Uterus (tissue), 3 donors: ENCODE measurements at regions not wholly inside any gene's neighbourhood (a gene's known extent, or its start where the extent isn't known, plus 50 kb on each side); places are given as distances from the start of the nearest gene placed in this dataset.

Experiments used
- DNase-seq, 2 donors: peaks; one replicate each; pipeline ENCODE4 v3.0.0-alpha.2; 2019 to 2020
- H3K27ac ChIP-seq, 2 donors: fragments of 200-600 bp; sonication (generic); 1 replicate in 1 of 2; 2 replicates in 1 of 2; pipeline ENCODE4 v1.5.1; 2016 to 2018
- H3K27me3 ChIP-seq, 2 donors: fragments of 200-600 bp; sonication (generic); one replicate each; pipeline ENCODE4 v1.5.1; 2018 to 2019; ENCODE audit warnings: control low read depth in 1 of 2
- H3K36me3 ChIP-seq, 2 donors: fragments of 200-600 bp; sonication (generic); one replicate each; pipeline ENCODE4 v1.5.1; 2019; ENCODE audit warnings: control low read depth in 1 of 2
- H3K4me1 ChIP-seq, 2 donors: fragments of 200-600 bp; sonication (generic); one replicate each; pipeline ENCODE4 v1.5.1; 2018 to 2019; ENCODE audit warnings: control low read depth in 1 of 2
- H3K4me3 ChIP-seq, 2 donors: fragments of 200-600 bp; sonication (generic); 1 replicate in 1 of 2; 2 replicates in 1 of 2; pipeline ENCODE4 v1.5.1; 2018 to 2019; ENCODE audit warnings: mild to moderate bottlenecking in 1 of 2
- H3K9me3 ChIP-seq, 2 donors: fragments of 200-600 bp; sonication (generic); one replicate each; pipeline ENCODE4 v1.5.1; 2019; ENCODE audit warnings: control low read depth in 1 of 2
- CTCF ChIP-seq, 4 experiments: fragments of 200-600 bp in 2 of 4; fragments of 450-650 bp in 2 of 4; sonication (generic) in 2 of 4; IDR thresholded peaks; one replicate each; pipeline ENCODE4 v1.5.1; 2016 to 2019; ENCODE audit warnings: antibody characterized with exemption in 4 of 4, mild to moderate bottlenecking in 2 of 4, moderate library complexity in 1 of 4
- POLR2A ChIP-seq, 2 donors: fragments of 450-650 bp; IDR thresholded peaks; one replicate each; pipeline ENCODE4 v1.6.1; 2016; ENCODE audit warnings: antibody characterized with exemption in 2 of 2, mild to moderate bottlenecking in 1 of 2, moderate library complexity in 1 of 2
- intact Hi-C: fragments of 100-400 bp; cut with DNase I; formaldehyde crosslinking; loops from one replicate; pipeline ENCODE4 v1.15.1; 2023; ENCODE audit warnings: low total_unique reads
- donor health status: DM: yes; HTN: yes; CAD: no.

DNA sequence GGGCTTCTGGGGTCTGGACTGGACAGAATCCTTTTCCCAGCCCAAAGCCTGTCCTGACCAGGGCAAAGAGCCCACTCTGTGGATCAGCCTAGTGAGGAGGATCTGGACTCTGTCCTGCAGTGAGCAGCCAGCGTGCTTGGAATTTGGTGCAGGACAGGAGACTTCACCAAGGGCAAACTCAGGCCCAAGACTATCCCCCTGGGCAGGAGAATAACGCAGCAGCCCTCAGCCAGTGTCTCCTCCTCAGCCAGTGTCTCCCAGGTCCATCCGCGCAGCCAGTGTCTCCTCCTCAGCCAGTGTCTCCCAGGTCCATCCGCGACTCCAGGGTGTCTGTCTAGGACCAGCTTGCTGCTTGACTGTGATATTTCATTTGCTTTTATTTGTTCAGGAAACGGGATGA is 1334.0 kb downstream of the TBC1D22A start:
- H3K36me3 ChIP-seq, result no peaks in the 10 kb centered on the region
- H3K9me3 ChIP-seq, result no peaks in the 10 kb centered on the region
- H3K4me3 ChIP-seq, result no peak overlapping the region
- no peaks in the 10 kb centered on the region for H3K27me3 ChIP-seq
- no peak overlapping the region for H3K27ac ChIP-seq
- no peaks in the 10 kb centered on the region for H3K4me1 ChIP-seq
- intact Hi-C loops, result no loop called here
- TF ChIP-seq POLR2A (IDR thresholded peaks at IDR 0.05) (no peak), CTCF (IDR thresholded peaks at IDR 0.05) (no peak)
- DNase-seq, result peak; percentile 1 to 6

DNA sequence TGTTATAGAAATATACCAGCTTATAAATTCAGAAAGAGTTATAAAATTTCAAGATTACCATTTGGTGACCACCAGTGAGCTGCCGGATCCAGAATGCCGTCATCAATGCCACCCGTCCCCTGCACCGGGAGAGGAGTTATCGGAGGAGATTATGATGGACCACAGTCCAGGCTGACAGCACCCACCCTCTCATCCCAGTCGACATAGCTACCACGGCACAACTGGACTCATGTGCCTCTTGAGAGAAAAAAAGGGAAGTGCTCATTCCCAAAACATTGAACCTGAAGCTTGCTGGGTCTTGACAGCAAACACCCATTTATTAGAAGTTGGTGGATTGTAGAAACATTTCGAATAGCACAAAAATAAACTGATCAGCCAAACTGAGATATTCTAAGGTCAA is 1331.5 kb downstream of the TBC1D22A start:
- no peak overlapping the region for H3K27ac ChIP-seq
- peaks cover 0 to 8% of the 10 kb centered on the region in 2 donors for H3K4me1 ChIP-seq
- H3K36me3 ChIP-seq, result no peaks in the 10 kb centered on the region
- no peaks in the 10 kb centered on the region for H3K27me3 ChIP-seq
- no peaks in the 10 kb centered on the region for H3K9me3 ChIP-seq
- H3K4me3 ChIP-seq, result no peak overlapping the region
- DNase-seq, result peak in 1 of 2 donors; percentile 0
- no peak for TF ChIP-seq POLR2A (IDR thresholded peaks at IDR 0.05)
- no peak for TF ChIP-seq CTCF (IDR thresholded peaks at IDR 0.05)
- intact Hi-C loops, result no loop called here

- no peak for DNase-seq
- TF ChIP-seq CTCF (IDR thresholded peaks at IDR 0.05) (no peak), POLR2A (IDR thresholded peaks at IDR 0.05) (no peak)
- intact Hi-C loops, result no loop called here
- H3K4me3 ChIP-seq, result no peak overlapping the region
- H3K9me3 ChIP-seq, result no peaks in the 10 kb centered on the region
- no peaks in the 10 kb centered on the region for H3K27me3 ChIP-seq
- no peaks in the 10 kb centered on the region for H3K36me3 ChIP-seq
- peak overlapping the region; percentile 67 to 81 for H3K27ac ChIP-seq
- peaks cover 0 to 8% of the 10 kb centered on the region in 2 donors for H3K4me1 ChIP-seq
Observed at GRCh38 chr22:48092866-48093265, 1330.4 kb downstream of the TBC1D22A start.

- Histone ChIP-seq H3K27ac (peak overlapping the region; percentile 67 to 81), H3K9me3 (no peaks in the 10 kb centered on the region), H3K4me1 (peaks cover 0 to 8% of the 10 kb centered on the region in 2 donors), H3K36me3 (no peaks in the 10 kb centered on the region), H3K4me3 (no peak overlapping the region), H3K27me3 (no peaks in the 10 kb centered on the region)
- intact Hi-C loops, result no loop called here
- DNase-seq, result no peak
- TF ChIP-seq POLR2A (IDR thresholded peaks at IDR 0.05) (no peak), CTCF (IDR thresholded peaks at IDR 0.05) (no peak)
Observed at GRCh38 chr22:48091656-48092223, 1329.3 kb downstream of the TBC1D22A start.

DNA sequence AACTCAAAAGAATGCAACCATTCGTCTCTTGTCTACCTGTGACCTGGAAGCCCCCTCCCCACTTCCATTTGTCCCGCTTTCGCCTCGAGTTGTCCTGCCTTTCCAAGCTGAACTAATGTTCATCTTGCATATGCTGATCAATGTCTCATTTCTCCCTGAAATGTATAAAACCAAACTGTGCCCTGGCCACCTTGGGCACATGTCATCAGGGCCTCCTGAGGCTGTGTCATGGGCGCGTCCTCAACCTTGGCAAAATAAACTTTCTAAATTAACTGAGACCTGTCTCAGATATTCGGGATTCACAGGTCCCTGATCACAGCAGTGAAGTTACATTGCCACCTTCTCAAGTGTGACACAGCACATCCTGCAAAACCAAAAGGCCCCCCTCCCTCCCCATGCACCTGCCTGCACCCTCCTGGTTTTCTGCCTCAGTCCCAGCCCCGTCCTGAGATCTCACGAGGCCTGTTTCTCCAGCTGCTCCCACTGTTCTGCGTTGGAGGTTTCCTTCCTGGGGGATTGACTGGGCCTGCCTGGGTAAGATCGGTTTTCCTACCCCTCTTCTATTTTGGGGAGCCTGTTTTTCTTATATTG is 1328.7 kb downstream of the TBC1D22A start:
- intact Hi-C loops, result no loop called here
- no peaks in the 10 kb centered on the region for H3K36me3 ChIP-seq
- peaks cover 0 to 8% of the 10 kb centered on the region in 2 donors for H3K4me1 ChIP-seq
- TF ChIP-seq CTCF (IDR thresholded peaks at IDR 0.05), result no peak
- TF ChIP-seq POLR2A (IDR thresholded peaks at IDR 0.05), result no peak
- DNase-seq, result no peak
- H3K27me3 ChIP-seq, result no peaks in the 10 kb centered on the region
- peak overlapping the region; percentile 67 to 81 for H3K27ac ChIP-seq
- no peaks in the 10 kb centered on the region for H3K9me3 ChIP-seq
- no peak overlapping the region for H3K4me3 ChIP-seq
